Sigmoid colon (tissue), 6 donors: ENCODE measurements at regions not wholly inside any gene's neighbourhood (a gene's known extent, or its start where the extent isn't known, plus 50 kb on each side); places are given as distances from the start of the nearest gene placed in this dataset.

Experiments used
- DNase-seq: peaks from one replicate; pipeline ENCODE4 v3.0.0-alpha.2; 2019
- H3K27ac ChIP-seq, 4 donors: fragments of 200-600 bp; sonication (generic); one replicate each; pipeline ENCODE4 v1.5.1; 2016 to 2019; ENCODE audit warnings: mild to moderate bottlenecking in 1 of 4
- H3K27me3 ChIP-seq, 3 donors: fragments of 200-600 bp; sonication (generic); one replicate each; pipeline ENCODE4 v1.5.1; 2019; ENCODE audit warnings: mild to moderate bottlenecking in 1 of 3
- H3K36me3 ChIP-seq, 4 donors: fragments of 200-600 bp; sonication (generic); one replicate each; pipeline ENCODE4 v1.5.1; 2016 to 2019
- H3K4me1 ChIP-seq, 4 donors: fragments of 200-600 bp; sonication (generic); one replicate each; pipeline ENCODE4 v1.5.1; 2017 to 2019
- H3K4me3 ChIP-seq, 4 donors: fragments of 200-600 bp; sonication (generic); one replicate each; pipeline ENCODE4 v1.5.1; 2017 to 2019; ENCODE audit warnings: mild to moderate bottlenecking in 2 of 4, moderate library complexity in 1 of 4
- H3K9me3 ChIP-seq, 4 donors: fragments of 200-600 bp in 3 of 4; sonication (generic) in 3 of 4; one replicate each; pipeline versions ENCODE4 v1.5.1 to v1.6.1; 2013 to 2019
- CTCF ChIP-seq, 4 experiments: fragments of 450-650 bp in 3 of 4; fragments of 200-600 bp in 1 of 4; IDR thresholded peaks; one replicate each; pipeline ENCODE4 v1.5.1; 2016 to 2019; ENCODE audit warnings: antibody characterized with exemption in 4 of 4, mild to moderate bottlenecking in 3 of 4, moderate library complexity in 2 of 4
- EP300 ChIP-seq, 4 donors: sonication (generic); formaldehyde crosslinking; IDR thresholded peaks; one replicate each; pipeline ENCODE4 v1.6.1; 2017; ENCODE audit warnings: antibody characterized with exemption in 4 of 4
- POLR2A ChIP-seq, 2 donors: fragments of 450-650 bp; IDR thresholded peaks; one replicate each; pipeline ENCODE4 v1.6.1; 2016; ENCODE audit warnings: antibody characterized with exemption in 2 of 2, mild to moderate bottlenecking in 2 of 2, moderate library complexity in 2 of 2
- POLR2AphosphoS5 ChIP-seq, 4 donors: sonication (generic); formaldehyde crosslinking; IDR thresholded peaks; one replicate each; pipeline ENCODE4 v1.6.1; 2017; ENCODE audit warnings: antibody characterized with exemption in 4 of 4
- WGBS, 2 donors: extraction: QIAGEN DNeasy Blood & Tissue Kit; methylation state at CpG; one replicate each; pipeline ENCODE4 v1.1.7; 2013; 5-methylcytosine and 5-hydroxymethylcytosine counted together
- intact Hi-C: fragments of 100-400 bp; cut with DNase I; formaldehyde crosslinking; loops from one replicate; pipeline ENCODE4 v1.15.1; 2023
- donor health status: healthy with polysubstance abuse.
- donor health status: healthy.

GRCh38 chr2:23029111-23029510 lies 355.9 kb upstream of the KLHL29 start:
- 70 to 76% methylated on average over 5 of the region's 5 CpGs for WGBS, 2 donors
- Histone ChIP-seq H3K4me3 (no peak overlapping the region), H3K9me3 (no peaks in the 10 kb centered on the region), H3K27me3 (no peaks in the 10 kb centered on the region), H3K27ac (no peak overlapping the region), H3K4me1 (no peaks in the 10 kb centered on the region), H3K36me3 (no peaks in the 10 kb centered on the region)
- intact Hi-C loops = no loop called here
- TF ChIP-seq CTCF (IDR thresholded peaks at IDR 0.05) (no peak), POLR2A (IDR thresholded peaks at IDR 0.05) (no peak), POLR2AphosphoS5 (IDR thresholded peaks at IDR 0.05) (no peak), EP300 (IDR thresholded peaks at IDR 0.05) (no peak)
- DNase-seq = no peak

GRCh38 chr2:23029951-23030350 lies 355.0 kb upstream of the KLHL29 start:
- Histone ChIP-seq H3K27ac (no peak overlapping the region), H3K27me3 (no peaks in the 10 kb centered on the region), H3K9me3 (no peaks in the 10 kb centered on the region), H3K4me3 (no peak overlapping the region), H3K4me1 (no peaks in the 10 kb centered on the region), H3K36me3 (no peaks in the 10 kb centered on the region)
- no peak for DNase-seq
- TF ChIP-seq POLR2AphosphoS5 (IDR thresholded peaks at IDR 0.05) (no peak), EP300 (IDR thresholded peaks at IDR 0.05) (no peak), CTCF (IDR thresholded peaks at IDR 0.05) (no peak), POLR2A (IDR thresholded peaks at IDR 0.05) (no peak)
- WGBS, 2 donors = 79 to 81% methylated on average over 5 of the region's 5 CpGs
- intact Hi-C loops = no loop called here

GRCh38 chr2:23034996-23035395 lies 350.0 kb upstream of the KLHL29 start:
- no peak overlapping the region for H3K27ac ChIP-seq
- H3K27me3 ChIP-seq = no peaks in the 10 kb centered on the region
- H3K4me3 ChIP-seq = no peak overlapping the region
- TF ChIP-seq POLR2AphosphoS5 (IDR thresholded peaks at IDR 0.05) (no peak), EP300 (IDR thresholded peaks at IDR 0.05) (no peak), POLR2A (IDR thresholded peaks at IDR 0.05) (no peak), CTCF (IDR thresholded peaks at IDR 0.05) (no peak)
- no peaks in the 10 kb centered on the region for H3K4me1 ChIP-seq
- no peak for DNase-seq
- H3K9me3 ChIP-seq = no peaks in the 10 kb centered on the region
- intact Hi-C loops = no loop called here
- 84 to 94% methylated on average over 3 of the region's 3 CpGs for WGBS, 2 donors
- H3K36me3 ChIP-seq = no peaks in the 10 kb centered on the region

- intact Hi-C loops = no loop called here
These were observed 348.4 kb upstream of the KLHL29 start for GRCh38 chr2:23036629-23037028.

More at GRCh38 chr2:23036629-23037028, 348.4 kb upstream of the KLHL29 start:
- TF ChIP-seq POLR2AphosphoS5 (IDR thresholded peaks at IDR 0.05) (no peak), EP300 (IDR thresholded peaks at IDR 0.05) (no peak), CTCF (IDR thresholded peaks at IDR 0.05) (no peak), POLR2A (IDR thresholded peaks at IDR 0.05) (no peak)
- Histone ChIP-seq H3K4me1 (no peaks in the 10 kb centered on the region), H3K4me3 (no peak overlapping the region), H3K27ac (no peak overlapping the region), H3K27me3 (no peaks in the 10 kb centered on the region), H3K36me3 (no peaks in the 10 kb centered on the region), H3K9me3 (no peaks in the 10 kb centered on the region)
- 86 to 88% methylated on average over 2 of the region's 2 CpGs for WGBS, 2 donors
- DNase-seq = no peak
